Neural progenitor cell (in vitro differentiated cells): ENCODE measurements at regions not wholly inside any gene's neighbourhood (a gene's known extent, or its start where the extent isn't known, plus 50 kb on each side); places are given as distances from the start of the nearest gene placed in this dataset.

Experiments
- EZH2 ChIP-seq: fragments of 200-600 bp; sonication (generic); IDR thresholded peaks from 2 replicates; pipeline ENCODE4 v1.6.1; 2017; ENCODE audit warnings: antibody characterized with exemption, mild to moderate bottlenecking, moderate library complexity
- TF ChIP-seq, protein P1 (sequence below): fragments of 200-600 bp; sonication (generic); IDR thresholded peaks from 2 replicates; pipeline ENCODE4 v1.5.1; 2017; ENCODE audit warnings: antibody characterized with exemption, mild to moderate bottlenecking

DNA sequence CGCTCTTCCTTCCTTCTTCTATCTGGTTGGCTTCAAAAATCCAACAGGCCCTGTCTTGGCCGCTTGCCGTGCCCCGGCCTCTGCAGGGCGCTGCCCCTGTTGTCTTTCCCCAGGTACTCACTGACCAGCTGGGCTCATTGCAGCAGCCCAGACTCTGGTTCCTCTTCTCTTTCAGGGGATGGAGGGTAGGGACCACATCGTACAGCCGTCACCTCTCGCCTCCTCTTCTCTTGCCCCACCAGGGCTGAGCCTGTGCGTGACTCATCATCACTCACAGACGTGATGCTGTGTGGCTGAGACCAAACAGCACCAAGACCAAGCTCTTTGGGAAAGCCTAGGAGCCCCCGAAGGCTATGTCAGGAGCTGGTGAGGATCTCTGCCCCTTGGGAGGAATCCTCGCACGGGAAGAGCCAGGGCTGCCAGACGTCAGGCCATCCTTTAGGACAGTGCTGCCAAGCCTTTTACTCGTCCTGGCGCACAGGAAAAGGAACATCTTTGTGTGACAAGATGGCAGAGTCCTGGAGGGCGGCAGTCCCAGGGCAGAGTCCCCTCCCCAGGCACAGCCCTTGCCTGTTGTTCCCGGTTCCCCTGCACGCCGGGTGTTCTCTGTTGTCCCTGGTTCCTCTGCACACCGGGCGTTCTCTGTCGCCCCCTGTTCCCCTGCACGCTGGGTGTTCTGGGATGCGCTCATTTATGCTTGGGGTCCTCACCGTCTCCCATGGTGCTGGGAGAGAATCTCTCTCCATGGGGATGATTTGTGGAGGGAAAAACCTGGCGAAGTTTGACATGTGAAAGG lies 188.5 kb upstream of the SHH start:
- TF ChIP-seq, protein P1, sequence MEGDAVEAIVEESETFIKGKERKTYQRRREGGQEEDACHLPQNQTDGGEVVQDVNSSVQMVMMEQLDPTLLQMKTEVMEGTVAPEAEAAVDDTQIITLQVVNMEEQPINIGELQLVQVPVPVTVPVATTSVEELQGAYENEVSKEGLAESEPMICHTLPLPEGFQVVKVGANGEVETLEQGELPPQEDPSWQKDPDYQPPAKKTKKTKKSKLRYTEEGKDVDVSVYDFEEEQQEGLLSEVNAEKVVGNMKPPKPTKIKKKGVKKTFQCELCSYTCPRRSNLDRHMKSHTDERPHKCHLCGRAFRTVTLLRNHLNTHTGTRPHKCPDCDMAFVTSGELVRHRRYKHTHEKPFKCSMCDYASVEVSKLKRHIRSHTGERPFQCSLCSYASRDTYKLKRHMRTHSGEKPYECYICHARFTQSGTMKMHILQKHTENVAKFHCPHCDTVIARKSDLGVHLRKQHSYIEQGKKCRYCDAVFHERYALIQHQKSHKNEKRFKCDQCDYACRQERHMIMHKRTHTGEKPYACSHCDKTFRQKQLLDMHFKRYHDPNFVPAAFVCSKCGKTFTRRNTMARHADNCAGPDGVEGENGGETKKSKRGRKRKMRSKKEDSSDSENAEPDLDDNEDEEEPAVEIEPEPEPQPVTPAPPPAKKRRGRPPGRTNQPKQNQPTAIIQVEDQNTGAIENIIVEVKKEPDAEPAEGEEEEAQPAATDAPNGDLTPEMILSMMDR = no peak
- TF ChIP-seq EZH2 = no peak
